Mucosa of rectum (tissue), 2 donors: ENCODE measurements at regions not wholly inside any gene's neighbourhood (a gene's known extent, or its start where the extent isn't known, plus 50 kb on each side); places are given as distances from the start of the nearest gene placed in this dataset.
"Not testable (repeated sequence)": the region's sequence is repeated elsewhere in the genome, so short reads cannot be mapped to it uniquely, and the experiment has no call there.

Experiments used
- H3K27ac ChIP-seq, 2 donors: one replicate each; pipeline ENCODE4 v1.7.0; 2013; ENCODE audit warnings: inconsistent platforms in 2 of 2, low read depth in 2 of 2, low read length in 2 of 2
- H3K27me3 ChIP-seq, 2 donors: one replicate each; pipeline ENCODE4 v1.7.0; 2013; ENCODE audit warnings: low read length in 2 of 2; ENCODE audit not compliant: control insufficient read depth in 2 of 2, insufficient read depth in 2 of 2
- H3K36me3 ChIP-seq, 2 donors: one replicate each; pipeline ENCODE4 v1.7.0; 2013; ENCODE audit warnings: low read length in 2 of 2; ENCODE audit not compliant: control insufficient read depth in 2 of 2, insufficient read depth in 2 of 2
- H3K4me1 ChIP-seq, 2 donors: one replicate each; pipeline ENCODE4 v1.7.0; 2013; ENCODE audit warnings: low read length in 2 of 2, mild to moderate bottlenecking in 1 of 2; ENCODE audit not compliant: control insufficient read depth in 2 of 2, insufficient read depth in 2 of 2
- H3K4me3 ChIP-seq, 2 donors: one replicate each; pipeline ENCODE4 v1.7.0; 2013; ENCODE audit warnings: low read length in 2 of 2
- H3K9ac ChIP-seq, 2 donors: one replicate each; pipeline ENCODE4 v1.7.0; 2013; ENCODE audit warnings: low read length in 2 of 2, low read depth in 1 of 2, mild to moderate bottlenecking in 1 of 2
- H3K9me3 ChIP-seq, 2 donors: one replicate each; pipeline ENCODE4 v1.7.0; 2013; ENCODE audit warnings: low read length in 2 of 2; ENCODE audit not compliant: control insufficient read depth in 2 of 2
- donor health status: healthy.
- donor health status: Normal muscosa, but diverticular disease.

GRCh38 chr9:108783731-108784495 is 71.9 kb downstream of the ACTL7B start:
- Histone ChIP-seq H3K9me3 (no peaks in the 10 kb centered on the region), H3K27ac (no peak overlapping the region), H3K36me3 (no peaks in the 10 kb centered on the region), H3K4me1 (peaks cover 0 to 5% of the 10 kb centered on the region in 2 donors), H3K27me3 (no peaks in the 10 kb centered on the region), H3K4me3 (no peak overlapping the region), H3K9ac (no peak overlapping the region)

GRCh38 chr9:108783326-108783725 is 72.5 kb downstream of the ACTL7B start:
- Histone ChIP-seq H3K4me1 (peaks cover 0 to 5% of the 10 kb centered on the region in 2 donors), H3K9ac (no peak overlapping the region), H3K4me3 (no peak overlapping the region), H3K36me3 (no peaks in the 10 kb centered on the region), H3K9me3 (no peaks in the 10 kb centered on the region), H3K27ac (no peak overlapping the region), H3K27me3 (no peaks in the 10 kb centered on the region)

- H3K4me3 ChIP-seq: peak overlapping the region; percentile 36 to 50
- no peaks in the 10 kb centered on the region for H3K27me3 ChIP-seq
- H3K27ac ChIP-seq: no peak overlapping the region
- no peaks in the 10 kb centered on the region for H3K9me3 ChIP-seq
- H3K9ac ChIP-seq: peak overlapping the region in 1 of 2 donors; percentile 18
- no peaks in the 10 kb centered on the region for H3K36me3 ChIP-seq
- peaks cover 0 to 5% of the 10 kb centered on the region in 2 donors for H3K4me1 ChIP-seq
These were observed 74.6 kb downstream of the ACTL7B start for GRCh38 chr9:108780942-108781734.

GRCh38 chr9:108779551-108780325 is 76.0 kb downstream of the ACTL7B start:
- no peak overlapping the region for H3K4me3 ChIP-seq
- no peaks in the 10 kb centered on the region for H3K9me3 ChIP-seq
- H3K27me3 ChIP-seq: no peaks in the 10 kb centered on the region
- H3K4me1 ChIP-seq: peaks cover 0 to 5% of the 10 kb centered on the region in 2 donors
- H3K9ac ChIP-seq: no peak overlapping the region
- no peaks in the 10 kb centered on the region for H3K36me3 ChIP-seq
- H3K27ac ChIP-seq: no peak overlapping the region

- Histone ChIP-seq H3K4me3 (no peak overlapping the region), H3K4me1 (peaks cover 0 to 5% of the 10 kb centered on the region in 2 donors), H3K9me3 (no peaks in the 10 kb centered on the region), H3K9ac (no peak overlapping the region), H3K27me3 (no peaks in the 10 kb centered on the region), H3K36me3 (no peaks in the 10 kb centered on the region), H3K27ac (no peak overlapping the region)
These were observed 78.7 kb downstream of the ACTL7B start for GRCh38 chr9:108776920-108777639.

- Histone ChIP-seq H3K4me1 (no peaks in the 10 kb centered on the region), H3K9ac (no peak overlapping the region), H3K36me3 (no peaks in the 10 kb centered on the region), H3K4me3 (no peak overlapping the region), H3K9me3 (no peaks in the 10 kb centered on the region), H3K27me3 (no peaks in the 10 kb centered on the region), H3K27ac (no peak overlapping the region)
These were observed 79.9 kb downstream of the ACTL7B start for GRCh38 chr9:108775901-108776306.

GRCh38 chr9:108774088-108774487 is 81.7 kb downstream of the ACTL7B start:
- not testable (repeated sequence) for H3K36me3 ChIP-seq, H3K9ac ChIP-seq, H3K4me3 ChIP-seq, H3K27me3 ChIP-seq, H3K4me1 ChIP-seq, H3K27ac ChIP-seq, H3K9me3 ChIP-seq

GRCh38 chr9:108772301-108772894 is 83.4 kb downstream of the ACTL7B start:
- H3K9ac ChIP-seq: no peak overlapping the region
- H3K27me3 ChIP-seq: no peaks in the 10 kb centered on the region

GRCh38 chr9:108768744-108769143 is 87.0 kb downstream of the ACTL7B start:
- Histone ChIP-seq H3K9me3 (peaks cover 0 to 2% of the 10 kb centered on the region in 2 donors), H3K4me3 (no peak overlapping the region), H3K9ac (no peak overlapping the region), H3K36me3 (no peaks in the 10 kb centered on the region), H3K4me1 (no peaks in the 10 kb centered on the region), H3K27ac (no peak overlapping the region), H3K27me3 (no peaks in the 10 kb centered on the region)

More at GRCh38 chr9:108772301-108772894, 83.4 kb downstream of the ACTL7B start:
- H3K4me3 ChIP-seq: no peak overlapping the region
- H3K36me3 ChIP-seq: no peaks in the 10 kb centered on the region
- H3K9me3 ChIP-seq: peaks cover 0 to 2% of the 10 kb centered on the region in 2 donors
- no peaks in the 10 kb centered on the region for H3K4me1 ChIP-seq
- H3K27ac ChIP-seq: no peak overlapping the region
